ENCODE measurements at regions not wholly inside any gene's neighbourhood (a gene's known extent, or its start where the extent isn't known, plus 50 kb on each side); places are given as distances from the start of the nearest gene placed in this dataset.
A peak's percentile ranks its signal among the peaks of the same experiment; 100 is the strongest.

DNA sequence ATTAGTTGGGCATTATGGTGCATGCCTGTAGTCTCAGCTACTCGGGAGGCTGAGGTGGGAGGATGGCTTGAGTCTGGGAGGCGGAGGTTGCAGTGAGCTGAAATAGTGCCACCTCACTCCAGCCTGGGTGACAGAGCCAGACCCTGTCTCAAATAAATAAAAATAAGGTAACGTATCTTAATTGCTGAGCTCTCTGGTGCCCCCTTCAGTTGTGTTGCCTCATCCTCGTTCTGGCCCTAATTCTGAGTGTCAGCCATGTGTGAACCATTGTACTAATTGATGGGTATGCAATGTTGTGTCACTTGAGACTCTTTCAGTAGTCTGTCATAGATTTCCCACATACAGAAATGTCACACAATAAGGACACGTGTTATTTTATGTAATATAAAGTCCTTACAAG, 363.1 kb upstream of the RBFOX1 start:
- H3K79me2 ChIP-seq (ENCODE audit: insufficient read depth, low read depth, low read length), result no peaks in the 10 kb centered on the region
- H4K20me1 ChIP-seq (ENCODE audit: insufficient read depth, low read length), result no peaks in the 10 kb centered on the region
- intact Hi-C loops (cut with micrococcal nuclease; ENCODE audit: unreplicated experiment), result no loop called here
- TF ChIP-seq, protein P1, sequence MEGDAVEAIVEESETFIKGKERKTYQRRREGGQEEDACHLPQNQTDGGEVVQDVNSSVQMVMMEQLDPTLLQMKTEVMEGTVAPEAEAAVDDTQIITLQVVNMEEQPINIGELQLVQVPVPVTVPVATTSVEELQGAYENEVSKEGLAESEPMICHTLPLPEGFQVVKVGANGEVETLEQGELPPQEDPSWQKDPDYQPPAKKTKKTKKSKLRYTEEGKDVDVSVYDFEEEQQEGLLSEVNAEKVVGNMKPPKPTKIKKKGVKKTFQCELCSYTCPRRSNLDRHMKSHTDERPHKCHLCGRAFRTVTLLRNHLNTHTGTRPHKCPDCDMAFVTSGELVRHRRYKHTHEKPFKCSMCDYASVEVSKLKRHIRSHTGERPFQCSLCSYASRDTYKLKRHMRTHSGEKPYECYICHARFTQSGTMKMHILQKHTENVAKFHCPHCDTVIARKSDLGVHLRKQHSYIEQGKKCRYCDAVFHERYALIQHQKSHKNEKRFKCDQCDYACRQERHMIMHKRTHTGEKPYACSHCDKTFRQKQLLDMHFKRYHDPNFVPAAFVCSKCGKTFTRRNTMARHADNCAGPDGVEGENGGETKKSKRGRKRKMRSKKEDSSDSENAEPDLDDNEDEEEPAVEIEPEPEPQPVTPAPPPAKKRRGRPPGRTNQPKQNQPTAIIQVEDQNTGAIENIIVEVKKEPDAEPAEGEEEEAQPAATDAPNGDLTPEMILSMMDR (conservative IDR thresholded peaks at IDR 0.05; ENCODE audit: low read length), result peak; percentile 21; the same call in 1 of the 2 replicates
- TF ChIP-seq EZH2phosphoT487 (IDR thresholded peaks at IDR 0.05; ENCODE audit: borderline replicate concordance, low read depth, low read length), result no peak
- H3K4me2 ChIP-seq (ENCODE audit: low read length), result no peak overlapping the region
- no peaks in the 10 kb centered on the region for H3K9me2 ChIP-seq (ENCODE audit: insufficient read depth, low read length)
- no peaks in the 10 kb centered on the region for H3K36me3 ChIP-seq (ENCODE audit: insufficient read depth, low read length)
- no TSS peak for BruUV-seq (replicated peaks)
- ChIA-PET CTCF (ENCODE audit: unreplicated experiment) (no interaction called here), POLR2A (no interaction called here)
- no peak overlapping the region for H3K4me3 ChIP-seq (ENCODE audit: low read depth, low read length, poor library complexity, severe bottlenecking)
- H3K4me1 ChIP-seq (ENCODE audit: insufficient read depth, low read length, poor library complexity, severe bottlenecking), result no peaks in the 10 kb centered on the region
- no peaks in the 10 kb centered on the region for H3K9me3 ChIP-seq (ENCODE audit: low read length)
- no peak overlapping the region for H3K27ac ChIP-seq (ENCODE audit: low read depth, low read length, poor library complexity, severe bottlenecking)
- DNase-seq (ENCODE audit: low spot score), result no peak
- H2AFZ ChIP-seq (ENCODE audit: low read length), result no peak overlapping the region

DNA sequence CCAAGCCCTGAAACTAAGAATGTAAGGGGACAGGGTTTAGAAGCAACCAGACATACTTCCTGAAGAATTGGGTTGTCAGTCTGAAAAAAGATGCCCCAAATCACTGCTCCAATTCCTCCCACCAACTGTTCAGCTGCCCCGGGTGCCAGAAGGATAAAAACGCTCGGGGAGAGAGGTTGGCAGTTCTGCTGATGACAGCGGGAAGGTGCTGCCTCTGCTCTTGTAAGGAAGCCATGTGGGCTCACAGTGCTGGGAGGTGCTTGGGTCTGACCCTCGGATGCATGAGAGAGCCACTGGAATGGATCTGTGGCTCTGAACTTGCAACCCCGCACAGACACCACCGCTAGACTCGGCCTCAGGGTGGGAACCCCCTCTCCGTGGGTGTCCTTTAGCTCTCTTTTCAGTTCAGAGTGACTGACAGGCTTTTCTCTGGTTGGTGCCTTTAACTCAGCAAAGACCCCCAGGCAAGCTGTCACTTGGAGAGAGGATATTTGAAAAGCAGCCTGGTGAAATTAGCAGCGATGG, 364.8 kb upstream of the RBFOX1 start:
- Histone ChIP-seq H3K9me2 (ENCODE audit: insufficient read depth, low read length) (no peaks in the 10 kb centered on the region), H3K27ac (ENCODE audit: low read depth, low read length, poor library complexity, severe bottlenecking) (no peak overlapping the region), H3K4me3 (ENCODE audit: low read depth, low read length, poor library complexity, severe bottlenecking) (no peak overlapping the region), H2AFZ (ENCODE audit: low read length) (no peak overlapping the region), H4K20me1 (ENCODE audit: insufficient read depth, low read length) (no peaks in the 10 kb centered on the region), H3K9me3 (ENCODE audit: low read length) (no peaks in the 10 kb centered on the region), H3K79me2 (ENCODE audit: insufficient read depth, low read depth, low read length) (no peaks in the 10 kb centered on the region), H3K36me3 (ENCODE audit: insufficient read depth, low read length) (no peaks in the 10 kb centered on the region), H3K4me1 (ENCODE audit: insufficient read depth, low read length, poor library complexity, severe bottlenecking) (no peaks in the 10 kb centered on the region), H3K4me2 (ENCODE audit: low read length) (no peak overlapping the region)
- BruUV-seq (replicated peaks), result no TSS peak
- intact Hi-C loops (cut with micrococcal nuclease; ENCODE audit: unreplicated experiment), result no loop called here
- no peak for DNase-seq (ENCODE audit: low spot score)
- POLR2A ChIA-PET, result interaction anchor here (0.7 kb wide), 1 partner anchor 259 kb away, joined by 5 read pairs; no protein-coding TSS in a partner anchor
- CTCF ChIA-PET (ENCODE audit: unreplicated experiment), result no interaction called here
- no peak for TF ChIP-seq EZH2phosphoT487 (IDR thresholded peaks at IDR 0.05; ENCODE audit: borderline replicate concordance, low read depth, low read length)
- TF ChIP-seq, protein P1 (conservative IDR thresholded peaks at IDR 0.05; ENCODE audit: low read length), result no peak

DNA sequence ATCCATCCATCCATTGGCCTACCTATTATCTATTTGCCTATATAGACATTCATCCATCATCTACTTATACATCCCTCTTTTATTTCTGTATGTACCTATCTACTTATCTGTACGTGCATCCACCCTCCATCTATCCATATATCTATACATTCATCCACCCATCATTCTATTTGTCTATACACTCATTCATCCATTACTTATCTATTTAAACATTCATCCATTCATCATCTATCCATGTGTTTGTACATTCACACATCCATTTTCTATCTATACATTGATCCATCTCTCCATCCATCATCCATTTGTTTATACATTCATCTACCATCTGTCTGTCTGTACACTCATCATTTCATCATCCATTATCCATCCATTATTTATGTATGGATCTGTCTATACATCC, 365.7 kb upstream of the RBFOX1 start:
- TF ChIP-seq, protein P1 (conservative IDR thresholded peaks at IDR 0.05; ENCODE audit: low read length), result no peak
- TF ChIP-seq EZH2phosphoT487 (IDR thresholded peaks at IDR 0.05; ENCODE audit: borderline replicate concordance, low read depth, low read length), result no peak
- intact Hi-C loops (cut with micrococcal nuclease; ENCODE audit: unreplicated experiment), result no loop called here
- no peaks in the 10 kb centered on the region for H4K20me1 ChIP-seq (ENCODE audit: insufficient read depth, low read length)
- no peak overlapping the region for H3K4me2 ChIP-seq (ENCODE audit: low read length)
- no peaks in the 10 kb centered on the region for H3K36me3 ChIP-seq (ENCODE audit: insufficient read depth, low read length)
- H3K4me1 ChIP-seq (ENCODE audit: insufficient read depth, low read length, poor library complexity, severe bottlenecking), result no peaks in the 10 kb centered on the region
- ChIA-PET CTCF (ENCODE audit: unreplicated experiment) (no interaction called here), POLR2A (no interaction called here)
- no TSS peak for BruUV-seq (replicated peaks)
- H3K79me2 ChIP-seq (ENCODE audit: insufficient read depth, low read depth, low read length), result no peaks in the 10 kb centered on the region
- H3K27ac ChIP-seq (ENCODE audit: low read depth, low read length, poor library complexity, severe bottlenecking), result no peak overlapping the region
- no peaks in the 10 kb centered on the region for H3K9me2 ChIP-seq (ENCODE audit: insufficient read depth, low read length)
- DNase-seq (ENCODE audit: low spot score), result no peak
- H3K4me3 ChIP-seq (ENCODE audit: low read depth, low read length, poor library complexity, severe bottlenecking), result no peak overlapping the region
- no peaks in the 10 kb centered on the region for H3K9me3 ChIP-seq (ENCODE audit: low read length)
- no peak overlapping the region for H2AFZ ChIP-seq (ENCODE audit: low read length)
